ENCODE measurements at regions not wholly inside any gene's neighbourhood (a gene's known extent, or its start where the extent isn't known, plus 50 kb on each side); places are given as distances from the start of the nearest gene placed in this dataset.

DNA sequence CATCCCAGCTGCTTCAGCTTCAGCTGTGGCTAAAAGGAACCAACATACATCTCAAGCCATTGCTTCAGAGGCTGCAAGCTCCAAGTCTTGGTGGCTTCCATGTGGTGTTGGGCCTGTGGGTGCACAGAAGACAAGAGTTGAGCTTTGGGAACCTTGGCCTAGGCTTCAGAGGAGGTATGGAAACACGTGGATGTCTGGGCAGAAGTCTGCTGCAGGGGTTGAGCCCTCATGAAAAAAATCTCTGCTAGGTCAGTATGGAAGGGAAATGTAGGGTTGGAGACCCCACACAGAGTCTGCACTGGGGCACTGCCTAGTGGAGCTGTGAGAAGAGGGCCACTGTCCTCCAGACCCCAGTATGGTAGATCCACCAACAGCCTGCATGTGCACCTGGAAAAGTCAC, 279.3 kb downstream of the MZT1 start:
- no TSS peak for BruUV-seq (replicated peaks)
- Histone ChIP-seq H3K36me3 (ENCODE audit: control insufficient read depth in 1 of 2, insufficient read depth in 2 of 2, low read length in 2 of 2) (no peaks in the 10 kb centered on the region), H4K20me1 (ENCODE audit: insufficient read depth) (no peaks in the 10 kb centered on the region), H3K79me2 (ENCODE audit: insufficient read depth, low read length) (no peaks in the 10 kb centered on the region), H3K9me3 (ENCODE audit: control insufficient read depth in 1 of 2, insufficient read depth in 1 of 2, low read depth in 1 of 2, low read length in 2 of 2) (no peaks in the 10 kb centered on the region; a peak in 1 of 4 replicates), H3K4me2 (ENCODE audit: low read length) (no peak overlapping the region), H3K27ac (ENCODE audit: low read depth, low read length) (no peak overlapping the region), H3K9ac (ENCODE audit: low read length) (no peak overlapping the region), H3K27me3 (ENCODE audit: insufficient read depth, low read length) (no peaks in the 10 kb centered on the region), H3K4me1 (ENCODE audit: control insufficient read depth in 1 of 2, insufficient read depth in 2 of 2, low read length in 2 of 2) (no peaks in the 10 kb centered on the region), H3K4me3 (replicated peaks in 1 of 2; ENCODE audit: low read depth in 1 of 2, low read length in 2 of 2) (no peak overlapping the region), H3K9me2 (ENCODE audit: insufficient read depth) (no peaks in the 10 kb centered on the region), H2AFZ (ENCODE audit: low read depth, low read length, poor library complexity, severe bottlenecking) (no peak overlapping the region)
- DNase-seq (ENCODE audit: low read depth, low spot score) (no peak), ATAC-seq (no peak)
- ChIA-PET POLR2A (no interaction called here), CTCF (no interaction called here), RAD21 (ENCODE audit: low non-redundant PET in 1 of 2, low total read pairs in 2 of 2, uncharacterized antibody in 2 of 2, unreplicated experiment in 2 of 2) (no interaction called here)
- intact Hi-C loops (cut with micrococcal nuclease), result no loop called here
- TF ChIP-seq FOSL1 (IDR thresholded peaks at IDR 0.05; ENCODE audit: low read depth) (no peak), TCF7L2 (IDR thresholded peaks at IDR 0.05; ENCODE audit: borderline replicate concordance, extremely low read depth, insufficient read depth, insufficient read length) (no peak), ZFX (IDR thresholded peaks at IDR 0.05) (no peak), ZNF274 (IDR thresholded peaks at IDR 0.05; ENCODE audit: low read depth, low read length) (no peak), JUND (IDR thresholded peaks at IDR 0.05) (no peak), CBX3 (IDR thresholded peaks at IDR 0.05; ENCODE audit: low read depth) (no peak), EZH2 (IDR thresholded peaks at IDR 0.05) (no peak), CEBPB (IDR thresholded peaks at IDR 0.05; ENCODE audit: low read depth) (no peak), YY1 (IDR thresholded peaks at IDR 0.05; ENCODE audit: extremely low read depth, insufficient replicate concordance, low read depth, low read length) (no peak), CTCF (IDR thresholded peaks at IDR 0.05 in 2 of 3, conservative IDR thresholded peaks at IDR 0.05 in 1 of 3; ENCODE audit: borderline replicate concordance in 1 of 3, insufficient read depth in 1 of 3, low read depth in 2 of 3, low read length in 2 of 3) (no peak), RAD21 (IDR thresholded peaks at IDR 0.05; ENCODE audit: low read depth) (no peak), POLR2AphosphoS5 (IDR thresholded peaks at IDR 0.05; ENCODE audit: low read depth, low read length) (no peak), ELF1 (IDR thresholded peaks at IDR 0.05; ENCODE audit: borderline replicate concordance, low read depth) (no peak), EGR1 (IDR thresholded peaks at IDR 0.05; ENCODE audit: low read depth) (no peak), EZH2phosphoT487 (IDR thresholded peaks at IDR 0.05; ENCODE audit: borderline replicate concordance) (no peak), SIN3A (IDR thresholded peaks at IDR 0.05; ENCODE audit: low read depth) (no peak), ATF3 (IDR thresholded peaks at IDR 0.05) (no peak)
- TF ChIP-seq, protein P1, sequence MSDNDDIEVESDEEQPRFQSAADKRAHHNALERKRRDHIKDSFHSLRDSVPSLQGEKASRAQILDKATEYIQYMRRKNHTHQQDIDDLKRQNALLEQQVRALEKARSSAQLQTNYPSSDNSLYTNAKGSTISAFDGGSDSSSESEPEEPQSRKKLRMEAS (IDR thresholded peaks at IDR 0.05), result no peak
- TF ChIP-seq, protein P2, sequence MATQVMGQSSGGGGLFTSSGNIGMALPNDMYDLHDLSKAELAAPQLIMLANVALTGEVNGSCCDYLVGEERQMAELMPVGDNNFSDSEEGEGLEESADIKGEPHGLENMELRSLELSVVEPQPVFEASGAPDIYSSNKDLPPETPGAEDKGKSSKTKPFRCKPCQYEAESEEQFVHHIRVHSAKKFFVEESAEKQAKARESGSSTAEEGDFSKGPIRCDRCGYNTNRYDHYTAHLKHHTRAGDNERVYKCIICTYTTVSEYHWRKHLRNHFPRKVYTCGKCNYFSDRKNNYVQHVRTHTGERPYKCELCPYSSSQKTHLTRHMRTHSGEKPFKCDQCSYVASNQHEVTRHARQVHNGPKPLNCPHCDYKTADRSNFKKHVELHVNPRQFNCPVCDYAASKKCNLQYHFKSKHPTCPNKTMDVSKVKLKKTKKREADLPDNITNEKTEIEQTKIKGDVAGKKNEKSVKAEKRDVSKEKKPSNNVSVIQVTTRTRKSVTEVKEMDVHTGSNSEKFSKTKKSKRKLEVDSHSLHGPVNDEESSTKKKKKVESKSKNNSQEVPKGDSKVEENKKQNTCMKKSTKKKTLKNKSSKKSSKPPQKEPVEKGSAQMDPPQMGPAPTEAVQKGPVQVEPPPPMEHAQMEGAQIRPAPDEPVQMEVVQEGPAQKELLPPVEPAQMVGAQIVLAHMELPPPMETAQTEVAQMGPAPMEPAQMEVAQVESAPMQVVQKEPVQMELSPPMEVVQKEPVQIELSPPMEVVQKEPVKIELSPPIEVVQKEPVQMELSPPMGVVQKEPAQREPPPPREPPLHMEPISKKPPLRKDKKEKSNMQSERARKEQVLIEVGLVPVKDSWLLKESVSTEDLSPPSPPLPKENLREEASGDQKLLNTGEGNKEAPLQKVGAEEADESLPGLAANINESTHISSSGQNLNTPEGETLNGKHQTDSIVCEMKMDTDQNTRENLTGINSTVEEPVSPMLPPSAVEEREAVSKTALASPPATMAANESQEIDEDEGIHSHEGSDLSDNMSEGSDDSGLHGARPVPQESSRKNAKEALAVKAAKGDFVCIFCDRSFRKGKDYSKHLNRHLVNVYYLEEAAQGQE (IDR thresholded peaks at IDR 0.05; ENCODE audit: low read depth), result no peak
- TF ChIP-seq, protein P3, sequence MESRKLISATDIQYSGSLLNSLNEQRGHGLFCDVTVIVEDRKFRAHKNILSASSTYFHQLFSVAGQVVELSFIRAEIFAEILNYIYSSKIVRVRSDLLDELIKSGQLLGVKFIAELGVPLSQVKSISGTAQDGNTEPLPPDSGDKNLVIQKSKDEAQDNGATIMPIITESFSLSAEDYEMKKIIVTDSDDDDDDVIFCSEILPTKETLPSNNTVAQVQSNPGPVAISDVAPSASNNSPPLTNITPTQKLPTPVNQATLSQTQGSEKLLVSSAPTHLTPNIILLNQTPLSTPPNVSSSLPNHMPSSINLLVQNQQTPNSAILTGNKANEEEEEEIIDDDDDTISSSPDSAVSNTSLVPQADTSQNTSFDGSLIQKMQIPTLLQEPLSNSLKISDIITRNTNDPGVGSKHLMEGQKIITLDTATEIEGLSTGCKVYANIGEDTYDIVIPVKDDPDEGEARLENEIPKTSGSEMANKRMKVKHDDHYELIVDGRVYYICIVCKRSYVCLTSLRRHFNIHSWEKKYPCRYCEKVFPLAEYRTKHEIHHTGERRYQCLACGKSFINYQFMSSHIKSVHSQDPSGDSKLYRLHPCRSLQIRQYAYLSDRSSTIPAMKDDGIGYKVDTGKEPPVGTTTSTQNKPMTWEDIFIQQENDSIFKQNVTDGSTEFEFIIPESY (IDR thresholded peaks at IDR 0.05; ENCODE audit: extremely low read depth, insufficient replicate concordance, low read length), result no peak
